ENCODE measurements at regions not wholly inside any gene's neighbourhood (a gene's known extent, or its start where the extent isn't known, plus 50 kb on each side); places are given as distances from the start of the nearest gene placed in this dataset.

GRCh38 chr1:5513846-5514526, 478.2 kb downstream of the NPHP4 start:
- CTCF ChIA-PET = interaction anchor here (1.5 to 2.0 kb wide), 4 partner anchors 9 to 232 kb away, joined by 4 to 10 read pairs (median 4); no protein-coding TSS in a partner anchor
- DNase-seq (ENCODE audit: low read depth, low spot score) = no peak

GRCh38 chr1:5513179-5513578, 479.0 kb downstream of the NPHP4 start:
- ChIA-PET RAD21 (ENCODE audit: low non-redundant PET in 1 of 2, low total read pairs in 2 of 2, uncharacterized antibody in 2 of 2, unreplicated experiment in 2 of 2) (no interaction called here), POLR2A (no interaction called here), CTCF (no interaction called here)
- no peaks in the 10 kb centered on the region for H3K79me2 ChIP-seq (ENCODE audit: insufficient read depth, low read length)
- intact Hi-C loops (cut with micrococcal nuclease) = no loop called here
- BruUV-seq (replicated peaks) = no TSS peak
- no peak overlapping the region for H3K27ac ChIP-seq (ENCODE audit: low read depth, low read length)
- H3K27me3 ChIP-seq (ENCODE audit: insufficient read depth, low read length) = peaks cover 14% of the 10 kb centered on the region
- H3K4me2 ChIP-seq (ENCODE audit: low read length) = no peak overlapping the region
- H3K4me3 ChIP-seq (replicated peaks in 1 of 2; ENCODE audit: low read depth in 1 of 2, low read length in 2 of 2) = no peak overlapping the region
- DNase-seq (ENCODE audit: low read depth, low spot score) (no peak), ATAC-seq (no peak)
- H3K9me3 ChIP-seq (ENCODE audit: control insufficient read depth in 1 of 2, insufficient read depth in 1 of 2, low read depth in 1 of 2, low read length in 2 of 2) = no peaks in the 10 kb centered on the region
- no peaks in the 10 kb centered on the region for H3K36me3 ChIP-seq (ENCODE audit: control insufficient read depth in 1 of 2, insufficient read depth in 2 of 2, low read length in 2 of 2)
- H3K9me2 ChIP-seq (ENCODE audit: insufficient read depth) = no peaks in the 10 kb centered on the region
- H2AFZ ChIP-seq (ENCODE audit: low read depth, low read length, poor library complexity, severe bottlenecking) = no peak overlapping the region
- H4K20me1 ChIP-seq (ENCODE audit: insufficient read depth) = no peaks in the 10 kb centered on the region
- no peaks in the 10 kb centered on the region for H3K4me1 ChIP-seq (ENCODE audit: control insufficient read depth in 1 of 2, insufficient read depth in 2 of 2, low read length in 2 of 2)
- TF ChIP-seq CBX3 (IDR thresholded peaks at IDR 0.05; ENCODE audit: low read depth) (no peak), ZNF274 (IDR thresholded peaks at IDR 0.05; ENCODE audit: low read depth, low read length) (no peak), ELF1 (IDR thresholded peaks at IDR 0.05; ENCODE audit: borderline replicate concordance, low read depth) (no peak), SP1 (IDR thresholded peaks at IDR 0.05; ENCODE audit: low read depth) (no peak), ZFX (IDR thresholded peaks at IDR 0.05) (no peak), JUND (IDR thresholded peaks at IDR 0.05) (no peak), FOSL1 (IDR thresholded peaks at IDR 0.05; ENCODE audit: low read depth) (no peak), EGR1 (IDR thresholded peaks at IDR 0.05; ENCODE audit: low read depth) (no peak)
- TF ChIP-seq, protein P1, sequence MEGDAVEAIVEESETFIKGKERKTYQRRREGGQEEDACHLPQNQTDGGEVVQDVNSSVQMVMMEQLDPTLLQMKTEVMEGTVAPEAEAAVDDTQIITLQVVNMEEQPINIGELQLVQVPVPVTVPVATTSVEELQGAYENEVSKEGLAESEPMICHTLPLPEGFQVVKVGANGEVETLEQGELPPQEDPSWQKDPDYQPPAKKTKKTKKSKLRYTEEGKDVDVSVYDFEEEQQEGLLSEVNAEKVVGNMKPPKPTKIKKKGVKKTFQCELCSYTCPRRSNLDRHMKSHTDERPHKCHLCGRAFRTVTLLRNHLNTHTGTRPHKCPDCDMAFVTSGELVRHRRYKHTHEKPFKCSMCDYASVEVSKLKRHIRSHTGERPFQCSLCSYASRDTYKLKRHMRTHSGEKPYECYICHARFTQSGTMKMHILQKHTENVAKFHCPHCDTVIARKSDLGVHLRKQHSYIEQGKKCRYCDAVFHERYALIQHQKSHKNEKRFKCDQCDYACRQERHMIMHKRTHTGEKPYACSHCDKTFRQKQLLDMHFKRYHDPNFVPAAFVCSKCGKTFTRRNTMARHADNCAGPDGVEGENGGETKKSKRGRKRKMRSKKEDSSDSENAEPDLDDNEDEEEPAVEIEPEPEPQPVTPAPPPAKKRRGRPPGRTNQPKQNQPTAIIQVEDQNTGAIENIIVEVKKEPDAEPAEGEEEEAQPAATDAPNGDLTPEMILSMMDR (IDR thresholded peaks at IDR 0.05 in 2 of 3, conservative IDR thresholded peaks at IDR 0.05 in 1 of 3; ENCODE audit: borderline replicate concordance in 1 of 3, insufficient read depth in 1 of 3, low read depth in 2 of 3, low read length in 2 of 3) = no peak
- no peak overlapping the region for H3K9ac ChIP-seq (ENCODE audit: low read length)

More at GRCh38 chr1:5513846-5514526, 478.2 kb downstream of the NPHP4 start:
- Histone ChIP-seq H3K27me3 (ENCODE audit: insufficient read depth, low read length) (peaks cover 14% of the 10 kb centered on the region), H3K4me2 (ENCODE audit: low read length) (no peak overlapping the region), H3K9me3 (ENCODE audit: control insufficient read depth in 1 of 2, insufficient read depth in 1 of 2, low read depth in 1 of 2, low read length in 2 of 2) (no peaks in the 10 kb centered on the region), H3K9ac (ENCODE audit: low read length) (no peak overlapping the region), H3K9me2 (ENCODE audit: insufficient read depth) (no peaks in the 10 kb centered on the region), H4K20me1 (ENCODE audit: insufficient read depth) (no peaks in the 10 kb centered on the region), H3K79me2 (ENCODE audit: insufficient read depth, low read length) (no peaks in the 10 kb centered on the region), H3K36me3 (ENCODE audit: control insufficient read depth in 1 of 2, insufficient read depth in 2 of 2, low read length in 2 of 2) (no peaks in the 10 kb centered on the region), H3K4me1 (ENCODE audit: control insufficient read depth in 1 of 2, insufficient read depth in 2 of 2, low read length in 2 of 2) (no peaks in the 10 kb centered on the region), H3K27ac (ENCODE audit: low read depth, low read length) (no peak overlapping the region), H3K4me3 (replicated peaks in 1 of 2; ENCODE audit: low read depth in 1 of 2, low read length in 2 of 2) (no peak overlapping the region), H2AFZ (ENCODE audit: low read depth, low read length, poor library complexity, severe bottlenecking) (no peak overlapping the region)
- ChIA-PET POLR2A (no interaction called here), RAD21 (ENCODE audit: low non-redundant PET in 1 of 2, low total read pairs in 2 of 2, uncharacterized antibody in 2 of 2, unreplicated experiment in 2 of 2) (no interaction called here)
- ATAC-seq = no peak
- BruUV-seq (replicated peaks) = no TSS peak
- intact Hi-C loops (cut with micrococcal nuclease) = loop anchor here (1.0 kb wide), 1 partner anchor 107 kb away; no protein-coding TSS in a partner anchor
- no peak for TF ChIP-seq ELF1 (IDR thresholded peaks at IDR 0.05; ENCODE audit: borderline replicate concordance, low read depth)
- no peak for TF ChIP-seq SIN3A (IDR thresholded peaks at IDR 0.05; ENCODE audit: low read depth)

All from HCT116 (cell line).